CD14-positive monocyte (primary cell): ENCODE measurements at regions not wholly inside any gene's neighbourhood (a gene's known extent, or its start where the extent isn't known, plus 50 kb on each side); places are given as distances from the start of the nearest gene placed in this dataset.

ENCODE experiments used
- DNase-seq, 3 donors: peaks; one replicate each; pipeline ENCODE4 v3.0.0-alpha.2; 2011 to 2022
- H2AFZ ChIP-seq: 2 replicates; pipeline ENCODE4 v1.6.0; 2012; ENCODE audit warnings: mild to moderate bottlenecking, low read depth, low read length, inconsistent platforms; ENCODE audit not compliant: insufficient read depth, poor library complexity, severe bottlenecking
- H3K27ac ChIP-seq, 2 donors: 1 replicate in 1 of 2; 2 replicates in 1 of 2; pipeline ENCODE4 v1.5.1; 2012 to 2013; ENCODE audit warnings: low read length in 2 of 2, control low read depth in 1 of 2, inconsistent platforms in 1 of 2, low read depth in 1 of 2, mild to moderate bottlenecking in 1 of 2
- H3K27me3 ChIP-seq, 2 donors: one replicate each; pipeline versions ENCODE4 v1.6.0 to v1.6.1; 2011 to 2013; ENCODE audit warnings: low read length in 2 of 2; ENCODE audit not compliant: control insufficient read depth in 2 of 2, insufficient read depth in 2 of 2
- H3K36me3 ChIP-seq, 2 donors: replicated peaks in 1 of 2; 1 replicate in 1 of 2; 2 replicates in 1 of 2; pipeline versions ENCODE4 v1.5.1 to v1.6.1; 2012 to 2013; ENCODE audit warnings: low read length in 2 of 2, control low read depth in 1 of 2, inconsistent platforms in 1 of 2, mild to moderate bottlenecking in 1 of 2; ENCODE audit not compliant: insufficient read depth in 2 of 2, control insufficient read depth in 1 of 2
- H3K4me1 ChIP-seq, 2 donors: 1 replicate in 1 of 2; 2 replicates in 1 of 2; pipeline versions ENCODE4 v1.5.1 to v1.6.1; 2012 to 2013; ENCODE audit warnings: low read length in 2 of 2, control low read depth in 1 of 2, inconsistent platforms in 1 of 2, mild to moderate bottlenecking in 1 of 2, moderate library complexity in 1 of 2; ENCODE audit not compliant: insufficient read depth in 2 of 2, control insufficient read depth in 1 of 2
- H3K4me2 ChIP-seq: replicated peaks from 2 replicates; pipeline ENCODE3; 2012; ENCODE audit warnings: low read length, moderate library complexity, mild to moderate bottlenecking; ENCODE audit not compliant: poor library complexity, severe bottlenecking; ENCODE audit errors: extremely low read depth
- H3K4me3 ChIP-seq, 3 experiments: fragments of 200-600 bp in 1 of 3; sonication (generic) in 1 of 3; replicated peaks in 1 of 3; 1 replicate in 2 of 3; 2 replicates in 1 of 3; pipeline ENCODE4 v1.5.1; 2011 to 2013; ENCODE audit warnings: low read length in 3 of 3, mild to moderate bottlenecking in 3 of 3, control low read depth in 2 of 3, low read depth in 2 of 3, inconsistent platforms in 1 of 3, moderate library complexity in 1 of 3
- H3K79me2 ChIP-seq: 2 replicates; pipeline ENCODE4 v1.6.0; 2012; ENCODE audit warnings: mild to moderate bottlenecking, control low read depth, inconsistent platforms, low read length, moderate library complexity; ENCODE audit not compliant: insufficient read depth
- H3K9ac ChIP-seq: 2 replicates; pipeline ENCODE4 v1.6.0; 2017; ENCODE audit warnings: low read length, mild to moderate bottlenecking; ENCODE audit not compliant: insufficient read depth, poor library complexity, severe bottlenecking
- H3K9me3 ChIP-seq, 2 donors: replicated peaks in 1 of 2; 1 replicate in 1 of 2; 2 replicates in 1 of 2; pipeline versions ENCODE4 v1.5.1 to v1.6.1; 2012 to 2013; ENCODE audit warnings: low read length in 2 of 2, control low read depth in 1 of 2; ENCODE audit not compliant: control insufficient read depth in 1 of 2, insufficient read depth in 1 of 2
- H4K20me1 ChIP-seq: 2 replicates; pipeline ENCODE4 v1.6.0; 2012; ENCODE audit warnings: mild to moderate bottlenecking, low read length, control low read depth, moderate library complexity; ENCODE audit not compliant: insufficient read depth
- H3K27ac Mint-ChIP-seq, 7 donors: one replicate each; pipeline ENCODE4 v1.8.0; 2020; ENCODE audit warnings: mild to moderate bottlenecking in 7 of 7, mixed read lengths in 7 of 7, moderate library complexity in 6 of 7, inconsistent platforms in 2 of 7
- H3K27me3 Mint-ChIP-seq, 3 donors: one replicate each; pipeline ENCODE4 v1.8.0; 2021 to 2022; ENCODE audit warnings: low read depth in 3 of 3, mild to moderate bottlenecking in 3 of 3, mixed read lengths in 3 of 3, moderate library complexity in 3 of 3, inconsistent platforms in 1 of 3
- H3K36me3 Mint-ChIP-seq, 2 donors: one replicate each; pipeline ENCODE4 v1.8.0; 2020; ENCODE audit warnings: mixed read lengths in 2 of 2, inconsistent platforms in 1 of 2, mild to moderate bottlenecking in 1 of 2
- H3K4me1 Mint-ChIP-seq: one replicate; pipeline ENCODE4 v1.8.0; 2020; ENCODE audit warnings: mild to moderate bottlenecking, mixed read lengths
- H3K4me3 Mint-ChIP-seq, 2 donors: one replicate each; pipeline ENCODE4 v1.8.0; 2020; ENCODE audit warnings: mild to moderate bottlenecking in 2 of 2, mixed read lengths in 2 of 2, moderate library complexity in 1 of 2
- H3K9me3 Mint-ChIP-seq, 7 donors: one replicate each; pipeline ENCODE4 v1.8.0; 2020 to 2022; ENCODE audit warnings: mixed read lengths in 7 of 7, mild to moderate bottlenecking in 6 of 7, moderate library complexity in 6 of 7, inconsistent platforms in 2 of 7
- CTCF ChIP-seq: fragments of 200-600 bp; IDR thresholded peaks from one replicate; pipeline ENCODE4 v1.8.0; 2022; ENCODE audit warnings: antibody characterized with exemption, mild to moderate bottlenecking
- WGBS: methylation state at CpG from one replicate; pipeline ENCODE4 v1.1.5; 2013; ENCODE audit warnings: missing lambda C conversion rate; ENCODE audit not compliant: insufficient coverage; 5-methylcytosine and 5-hydroxymethylcytosine counted together
- intact Hi-C, 2 donors: fragments of 100-400 bp; cut with micrococcal nuclease; formaldehyde crosslinking; loops; one replicate each; pipeline versions ENCODE4 v1.15.0 to v1.15.1; 2023

- DNase-seq, result no peak
Measured at GRCh38 chr13:105262579-105262978, 1272.9 kb downstream of the EFNB2 start.

GRCh38 chr13:105259426-105259825 lies 1276.0 kb downstream of the EFNB2 start:
- no peaks in the 10 kb centered on the region for H4K20me1 ChIP-seq
- H3K27me3 ChIP-seq, result no peaks in the 10 kb centered on the region
- H3K4me3 Mint-ChIP-seq, result no peak overlapping the region
- H3K79me2 ChIP-seq, result no peaks in the 10 kb centered on the region
- H3K9me3 ChIP-seq, result no peaks in the 10 kb centered on the region
- H3K4me1 Mint-ChIP-seq, result no peaks in the 10 kb centered on the region
- peaks cover 0 to 5% (median 3%) of the 10 kb centered on the region in 7 donors for H3K9me3 Mint-ChIP-seq
- intact Hi-C loops, result no loop called here
- TF ChIP-seq CTCF, result no peak
- H3K27me3 Mint-ChIP-seq, result no peaks in the 10 kb centered on the region
- DNase-seq, result no peak
- H3K36me3 Mint-ChIP-seq, result no peaks in the 10 kb centered on the region
- no peak overlapping the region for H3K4me2 ChIP-seq
- no peak overlapping the region for H3K9ac ChIP-seq
- no peak overlapping the region for H3K27ac Mint-ChIP-seq
- no peak overlapping the region for H3K4me3 ChIP-seq
- no peak overlapping the region for H2AFZ ChIP-seq
- no peaks in the 10 kb centered on the region for H3K36me3 ChIP-seq
- H3K4me1 ChIP-seq, result no peaks in the 10 kb centered on the region
- H3K27ac ChIP-seq, result no peak overlapping the region
- no CpG with 5 or more reads among the region's 6 CpGs for WGBS

More at GRCh38 chr13:105262579-105262978, 1272.9 kb downstream of the EFNB2 start:
- no peaks in the 10 kb centered on the region for H3K36me3 ChIP-seq
- no peaks in the 10 kb centered on the region for H3K79me2 ChIP-seq
- no peak overlapping the region for H2AFZ ChIP-seq
- no peaks in the 10 kb centered on the region for H3K4me1 ChIP-seq
- intact Hi-C loops, result no loop called here
- TF ChIP-seq CTCF, result no peak
- Mint-ChIP-seq H3K27me3 (peaks cover 0 to 3% (median 0%) of the 10 kb centered on the region in 3 donors), H3K9me3 (peaks cover 0 to 10% (median 4%) of the 10 kb centered on the region in 7 donors), H3K4me3 (no peak overlapping the region), H3K27ac (no peak overlapping the region), H3K36me3 (no peaks in the 10 kb centered on the region), H3K4me1 (no peaks in the 10 kb centered on the region)
- WGBS, result no CpG with 5 or more reads among the region's 2 CpGs
- no peaks in the 10 kb centered on the region for H4K20me1 ChIP-seq
- peaks cover 0 to 8% of the 10 kb centered on the region in 2 donors for H3K9me3 ChIP-seq
- no peak overlapping the region for H3K27ac ChIP-seq
- H3K27me3 ChIP-seq, result no peaks in the 10 kb centered on the region
- no peak overlapping the region for H3K9ac ChIP-seq
- no peak overlapping the region for H3K4me3 ChIP-seq
- no peak overlapping the region for H3K4me2 ChIP-seq
